ENCODE measurements at regions not wholly inside any gene's neighbourhood (a gene's known extent, or its start where the extent isn't known, plus 50 kb on each side); places are given as distances from the start of the nearest gene placed in this dataset.

DNA sequence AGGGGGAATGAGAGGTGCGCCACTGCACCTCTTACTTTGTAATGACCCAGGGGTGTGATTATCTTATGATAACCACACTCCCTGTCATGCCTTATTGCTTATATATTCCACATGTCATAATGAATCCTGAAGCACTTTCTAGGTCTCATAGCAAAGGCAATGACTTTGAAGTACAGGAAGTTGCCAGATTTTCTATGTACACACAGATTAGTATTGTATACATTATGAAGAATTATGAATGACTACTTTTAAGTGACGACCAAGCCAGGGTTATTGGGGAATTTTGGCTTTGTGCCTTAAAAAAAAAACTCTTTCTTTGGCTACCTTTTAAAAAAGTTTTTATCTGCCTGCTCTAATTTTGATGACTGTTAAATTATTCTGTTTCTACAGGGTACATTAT lies 269.6 kb downstream of the MDFIC start:
- TF ChIP-seq, protein P1, sequence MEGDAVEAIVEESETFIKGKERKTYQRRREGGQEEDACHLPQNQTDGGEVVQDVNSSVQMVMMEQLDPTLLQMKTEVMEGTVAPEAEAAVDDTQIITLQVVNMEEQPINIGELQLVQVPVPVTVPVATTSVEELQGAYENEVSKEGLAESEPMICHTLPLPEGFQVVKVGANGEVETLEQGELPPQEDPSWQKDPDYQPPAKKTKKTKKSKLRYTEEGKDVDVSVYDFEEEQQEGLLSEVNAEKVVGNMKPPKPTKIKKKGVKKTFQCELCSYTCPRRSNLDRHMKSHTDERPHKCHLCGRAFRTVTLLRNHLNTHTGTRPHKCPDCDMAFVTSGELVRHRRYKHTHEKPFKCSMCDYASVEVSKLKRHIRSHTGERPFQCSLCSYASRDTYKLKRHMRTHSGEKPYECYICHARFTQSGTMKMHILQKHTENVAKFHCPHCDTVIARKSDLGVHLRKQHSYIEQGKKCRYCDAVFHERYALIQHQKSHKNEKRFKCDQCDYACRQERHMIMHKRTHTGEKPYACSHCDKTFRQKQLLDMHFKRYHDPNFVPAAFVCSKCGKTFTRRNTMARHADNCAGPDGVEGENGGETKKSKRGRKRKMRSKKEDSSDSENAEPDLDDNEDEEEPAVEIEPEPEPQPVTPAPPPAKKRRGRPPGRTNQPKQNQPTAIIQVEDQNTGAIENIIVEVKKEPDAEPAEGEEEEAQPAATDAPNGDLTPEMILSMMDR (IDR thresholded peaks at IDR 0.05) = no peak
- TF ChIP-seq POLR2A (IDR thresholded peaks at IDR 0.05) = no peak

Measured in right lobe of liver (tissue), 4 donors.